Natural killer cell (primary cell): ENCODE measurements at regions not wholly inside any gene's neighbourhood (a gene's known extent, or its start where the extent isn't known, plus 50 kb on each side); places are given as distances from the start of the nearest gene placed in this dataset.

Experiments used
- ATAC-seq, 3 donors: fragments of 150-1000 bp in 2 of 3; fragments of 200-7000 bp in 1 of 3; cut with Tn5 transposase; 1 replicate in 1 of 3; 2 replicates in 2 of 3; pipeline ENCODE4 v1.10.0; 2021; ENCODE audit warnings: mild to moderate bottlenecking in 2 of 3, moderate library complexity in 2 of 3
- DNase-seq, 2 donors: peaks; one replicate each; pipeline versions ENCODE4 v3.0.0 to v3.0.0-alpha.2; 2013 to 2021; ENCODE audit warnings: mixed read lengths in 1 of 2
- H3K27ac ChIP-seq: one replicate; pipeline ENCODE4 v1.5.1; 2013; ENCODE audit warnings: mild to moderate bottlenecking, low read length
- H3K27me3 ChIP-seq: one replicate; pipeline ENCODE4 v1.6.1; 2013; ENCODE audit warnings: low read length; ENCODE audit not compliant: control insufficient read depth, insufficient read depth
- H3K36me3 ChIP-seq: one replicate; pipeline ENCODE4 v1.6.1; 2013; ENCODE audit warnings: low read length; ENCODE audit not compliant: control insufficient read depth, insufficient read depth
- H3K4me1 ChIP-seq: one replicate; pipeline ENCODE4 v1.6.1; 2013; ENCODE audit warnings: low read length; ENCODE audit not compliant: control insufficient read depth, insufficient read depth
- H3K4me3 ChIP-seq: one replicate; pipeline ENCODE4 v1.5.1; 2013; ENCODE audit warnings: low read length
- H3K9me3 ChIP-seq: one replicate; pipeline ENCODE4 v1.6.1; 2013; ENCODE audit warnings: low read length; ENCODE audit not compliant: control insufficient read depth, insufficient read depth
- H3K27ac Mint-ChIP-seq, 2 donors: one replicate each; pipeline ENCODE4 v1.8.0; 2022; ENCODE audit warnings: mild to moderate bottlenecking in 2 of 2, mixed read lengths in 2 of 2, moderate library complexity in 1 of 2
- H3K27me3 Mint-ChIP-seq, 2 donors: one replicate each; pipeline ENCODE4 v1.8.0; 2022; ENCODE audit warnings: low read depth in 2 of 2, mixed read lengths in 2 of 2
- H3K36me3 Mint-ChIP-seq: one replicate; pipeline ENCODE4 v1.8.0; 2022; ENCODE audit warnings: mixed read lengths
- H3K4me1 Mint-ChIP-seq, 2 donors: one replicate each; pipeline ENCODE4 v1.8.0; 2022; ENCODE audit warnings: mixed read lengths in 2 of 2
- H3K4me3 Mint-ChIP-seq: one replicate; pipeline ENCODE4 v1.8.0; 2022; ENCODE audit warnings: mild to moderate bottlenecking, moderate library complexity, mixed read lengths
- H3K9me3 Mint-ChIP-seq, 2 donors: one replicate each; pipeline ENCODE4 v1.8.0; 2022; ENCODE audit warnings: mixed read lengths in 2 of 2
- CTCF ChIP-seq: fragments of 200-600 bp; IDR thresholded peaks from one replicate; pipeline ENCODE4 v1.8.0; 2022; ENCODE audit warnings: antibody characterized with exemption
- WGBS: methylation state at CpG from one replicate; pipeline ENCODE4 v1.1.7; 2013; ENCODE audit warnings: missing lambda C conversion rate; ENCODE audit not compliant: insufficient coverage; 5-methylcytosine and 5-hydroxymethylcytosine counted together
- intact Hi-C: fragments of 100-400 bp; cut with micrococcal nuclease; formaldehyde crosslinking; loops from one replicate; pipeline ENCODE4 v1.14.2; 2022

GRCh38 chr2:219831957-219832356 is 204.5 kb downstream of the SLC4A3 start:
- no peak for ATAC-seq

GRCh38 chr2:219832904-219833303 is 205.5 kb downstream of the SLC4A3 start:
- Histone ChIP-seq H3K27ac (no peak overlapping the region), H3K36me3 (no peaks in the 10 kb centered on the region), H3K9me3 (no peaks in the 10 kb centered on the region), H3K4me3 (no peak overlapping the region), H3K4me1 (no peaks in the 10 kb centered on the region), H3K27me3 (no peaks in the 10 kb centered on the region)
- Mint-ChIP-seq H3K27me3 (no peaks in the 10 kb centered on the region), H3K4me3 (no peak overlapping the region), H3K27ac (no peak overlapping the region), H3K36me3 (no peaks in the 10 kb centered on the region), H3K9me3 (peaks cover 0 to 2% of the 10 kb centered on the region in 2 donors), H3K4me1 (no peaks in the 10 kb centered on the region)
- WGBS = 100% methylated on average over 1 of the region's 1 CpG
- ATAC-seq (no peak), DNase-seq (no peak)
- intact Hi-C loops = no loop called here
- no peak for TF ChIP-seq CTCF

More at GRCh38 chr2:219831957-219832356, 204.5 kb downstream of the SLC4A3 start:
- Histone ChIP-seq H3K4me1 (no peaks in the 10 kb centered on the region), H3K27ac (no peak overlapping the region), H3K36me3 (no peaks in the 10 kb centered on the region), H3K27me3 (no peaks in the 10 kb centered on the region), H3K9me3 (no peaks in the 10 kb centered on the region), H3K4me3 (no peak overlapping the region)
- H3K27ac Mint-ChIP-seq = no peak overlapping the region
- no peak for TF ChIP-seq CTCF
- DNase-seq = no peak
- peaks cover 0 to 2% of the 10 kb centered on the region in 2 donors for H3K9me3 Mint-ChIP-seq
- intact Hi-C loops = no loop called here
- 79% methylated on average over 2 of the region's 2 CpGs for WGBS
- H3K4me3 Mint-ChIP-seq = no peak overlapping the region
- H3K36me3 Mint-ChIP-seq = no peaks in the 10 kb centered on the region
- no peaks in the 10 kb centered on the region for H3K4me1 Mint-ChIP-seq
- H3K27me3 Mint-ChIP-seq = no peaks in the 10 kb centered on the region

- Histone ChIP-seq H3K36me3 (no peaks in the 10 kb centered on the region), H3K4me1 (no peaks in the 10 kb centered on the region), H3K27me3 (no peaks in the 10 kb centered on the region), H3K9me3 (no peaks in the 10 kb centered on the region), H3K27ac (no peak overlapping the region), H3K4me3 (no peak overlapping the region)
- Mint-ChIP-seq H3K4me1 (no peaks in the 10 kb centered on the region), H3K36me3 (no peaks in the 10 kb centered on the region), H3K9me3 (peaks cover 0 to 2% of the 10 kb centered on the region in 2 donors), H3K27me3 (no peaks in the 10 kb centered on the region), H3K27ac (no peak overlapping the region), H3K4me3 (no peak overlapping the region)
- no peak for TF ChIP-seq CTCF
- DNase-seq (no peak), ATAC-seq (no peak)
- 61% methylated on average over 3 of the region's 3 CpGs for WGBS
- intact Hi-C loops = no loop called here
These were observed 208.1 kb downstream of the SLC4A3 start for GRCh38 chr2:219835493-219835892.

- intact Hi-C loops = no loop called here
- ATAC-seq = no peak
These were observed 209.3 kb downstream of the SLC4A3 start for GRCh38 chr2:219836647-219837177.

More at GRCh38 chr2:219836647-219837177, 209.3 kb downstream of the SLC4A3 start:
- Histone ChIP-seq H3K27me3 (no peaks in the 10 kb centered on the region), H3K27ac (no peak overlapping the region), H3K4me1 (no peaks in the 10 kb centered on the region), H3K4me3 (no peak overlapping the region), H3K36me3 (no peaks in the 10 kb centered on the region), H3K9me3 (no peaks in the 10 kb centered on the region)
- no peak overlapping the region for H3K27ac Mint-ChIP-seq
- no peaks in the 10 kb centered on the region for H3K9me3 Mint-ChIP-seq
- no peak overlapping the region for H3K4me3 Mint-ChIP-seq
- DNase-seq = no peak
- H3K4me1 Mint-ChIP-seq = no peaks in the 10 kb centered on the region
- 77% methylated on average over 4 of the region's 4 CpGs for WGBS
- TF ChIP-seq CTCF = no peak
- H3K27me3 Mint-ChIP-seq = no peaks in the 10 kb centered on the region
- H3K36me3 Mint-ChIP-seq = no peaks in the 10 kb centered on the region
